ENCODE measurements at regions not wholly inside any gene's neighbourhood (a gene's known extent, or its start where the extent isn't known, plus 50 kb on each side); places are given as distances from the start of the nearest gene placed in this dataset.

DNA sequence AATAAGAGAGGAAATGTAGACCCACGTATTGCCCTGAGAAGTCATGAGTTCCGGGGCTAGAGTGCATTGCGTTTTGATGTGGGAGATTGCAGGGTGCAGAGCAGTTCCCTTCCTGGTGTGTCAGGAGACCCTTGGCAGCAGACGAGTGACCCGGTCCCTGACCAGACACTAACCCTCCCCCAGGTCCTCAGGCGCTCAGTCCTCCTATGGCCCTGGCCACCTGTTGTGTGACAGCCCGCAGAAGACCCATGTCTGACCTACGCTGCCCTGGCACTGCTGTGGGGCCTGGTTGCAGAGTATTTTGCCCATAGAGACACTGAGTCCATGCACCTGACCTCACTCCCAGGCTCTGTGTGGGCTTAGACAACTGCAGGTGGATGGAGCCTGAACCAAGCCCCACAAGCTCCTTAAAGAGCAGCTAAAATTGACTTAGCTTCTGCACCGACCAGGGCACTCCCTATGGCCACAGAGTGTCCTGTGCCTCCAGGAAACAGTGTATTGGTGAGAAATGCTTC lies 833.8 kb downstream of the TBC1D22A start:
- intact Hi-C loops (cut with DNase I): no loop called here
- no peak for DNase-seq
- no peak for ATAC-seq (ENCODE audit: poor library complexity)

DNA sequence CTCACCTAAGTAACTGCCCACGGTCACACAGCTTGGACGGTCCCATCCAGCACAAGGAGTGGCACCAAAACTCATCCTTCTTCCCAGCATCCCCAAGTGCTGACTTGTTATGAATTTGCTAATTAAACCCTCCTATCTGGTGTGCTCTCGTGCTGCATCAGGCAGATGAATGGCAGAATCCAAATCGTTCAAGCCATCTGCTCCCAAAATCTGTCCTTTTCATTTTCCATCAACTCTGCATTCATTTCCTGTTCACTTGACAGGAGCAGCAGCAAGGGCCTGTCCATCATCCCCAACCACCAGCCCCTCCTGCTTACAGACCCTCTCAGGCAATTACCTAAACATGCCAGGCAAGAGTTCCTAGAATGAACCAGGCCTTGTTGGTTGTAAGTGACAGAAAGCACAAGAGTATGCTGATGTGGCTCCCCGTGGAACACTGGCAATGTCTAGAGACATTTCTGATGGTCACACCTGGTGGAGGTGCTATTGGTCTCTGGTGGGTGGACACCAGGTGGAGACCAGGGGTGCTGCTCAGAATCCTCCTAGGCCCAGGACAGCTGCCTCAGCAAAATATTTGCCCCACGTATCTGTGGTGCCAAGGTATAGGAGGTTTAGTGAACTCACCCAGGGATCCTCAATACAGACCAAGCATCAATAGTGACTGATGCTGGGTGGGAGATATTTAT lies 832.5 kb downstream of the TBC1D22A start:
- DNase-seq (no peak), ATAC-seq (ENCODE audit: poor library complexity) (no peak)
- intact Hi-C loops (cut with DNase I): no loop called here

DNA sequence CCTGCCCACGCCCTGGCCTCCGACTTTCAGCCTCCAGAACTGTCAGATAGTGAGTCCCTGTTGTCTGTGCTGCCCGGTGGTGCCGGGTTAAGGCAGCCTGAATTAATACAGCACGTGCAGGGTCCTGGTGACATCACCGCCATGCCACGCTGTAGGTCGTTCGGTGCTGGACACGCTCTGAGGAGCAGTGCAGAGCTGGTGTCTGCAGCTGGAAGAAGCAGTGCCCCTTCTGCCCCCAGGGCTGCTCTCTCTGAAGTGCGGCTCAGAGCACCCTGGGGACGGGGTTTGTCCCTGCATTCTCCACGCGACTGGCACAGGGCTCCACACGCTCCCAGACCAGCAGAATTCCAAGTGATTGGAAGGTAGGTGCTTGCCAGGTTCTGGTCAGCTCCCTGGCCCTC lies 831.5 kb downstream of the TBC1D22A start:
- intact Hi-C loops (cut with DNase I): no loop called here
- DNase-seq: no peak
- no peak for ATAC-seq (ENCODE audit: poor library complexity)

DNA sequence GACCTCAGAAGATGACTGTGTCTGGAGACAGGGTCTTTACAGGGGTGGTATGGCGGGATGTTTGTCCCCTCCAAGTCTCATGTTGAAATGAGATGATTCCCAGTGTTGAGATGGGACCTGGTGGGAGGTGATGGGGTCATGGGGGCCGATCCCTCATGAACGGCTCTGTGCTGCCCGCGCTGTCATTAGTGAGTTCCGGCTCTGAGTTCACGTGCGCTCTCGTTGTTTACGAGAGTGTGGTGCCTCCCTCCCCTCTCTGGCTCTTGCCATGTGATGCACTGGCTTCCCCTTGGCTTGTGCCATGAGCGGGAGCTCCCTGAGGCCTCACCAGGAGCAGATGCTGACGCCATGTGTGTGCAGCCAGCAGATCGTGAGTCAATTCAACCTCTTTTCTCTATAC lies 830.8 kb downstream of the TBC1D22A start:
- no peak for ATAC-seq (ENCODE audit: poor library complexity)
- intact Hi-C loops (cut with DNase I): no loop called here
- no peak for DNase-seq

DNA sequence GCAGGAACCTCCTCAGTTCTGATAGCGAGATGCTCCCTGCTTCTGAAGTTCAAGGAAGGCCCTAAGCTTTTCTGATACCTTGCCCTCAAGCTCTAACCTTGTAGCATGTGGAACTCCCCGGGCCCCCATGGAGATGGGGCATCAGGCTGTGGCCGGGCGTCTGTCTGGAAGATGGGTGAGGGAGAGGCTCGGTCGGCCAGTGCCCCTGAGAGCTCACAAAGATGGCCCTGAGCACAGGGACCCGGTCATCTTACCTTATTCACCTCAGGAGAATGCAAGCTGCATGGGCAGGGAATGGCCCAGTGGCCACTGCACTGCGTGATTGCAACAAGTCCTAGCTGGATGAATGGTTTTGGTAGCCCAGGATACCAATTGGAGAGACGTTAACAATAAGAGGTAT lies 830.3 kb downstream of the TBC1D22A start:
- ATAC-seq (ENCODE audit: poor library complexity): no peak
- intact Hi-C loops (cut with DNase I): no loop called here
- no peak for DNase-seq

DNA sequence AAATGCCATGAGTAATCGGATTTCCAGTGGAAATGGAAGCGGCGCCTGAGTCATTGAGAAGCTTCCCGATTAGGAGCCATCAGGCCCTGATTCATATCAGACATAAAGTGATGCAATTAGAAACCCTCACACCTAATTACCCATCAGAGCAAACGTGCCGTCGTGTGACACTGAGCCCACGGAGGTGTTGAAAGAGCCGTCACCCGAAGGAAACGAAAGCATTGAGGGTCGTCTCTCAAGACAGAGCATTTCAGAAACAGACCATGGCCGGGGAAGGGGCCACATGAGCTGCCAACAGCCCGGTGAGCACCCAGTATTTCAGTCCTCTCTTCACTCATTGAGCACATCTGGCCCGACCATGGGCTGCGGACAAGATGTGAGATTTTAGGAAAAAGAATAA lies 829.3 kb downstream of the TBC1D22A start:
- DNase-seq (no peak), ATAC-seq (ENCODE audit: poor library complexity) (no peak)
- intact Hi-C loops (cut with DNase I): no loop called here

DNA sequence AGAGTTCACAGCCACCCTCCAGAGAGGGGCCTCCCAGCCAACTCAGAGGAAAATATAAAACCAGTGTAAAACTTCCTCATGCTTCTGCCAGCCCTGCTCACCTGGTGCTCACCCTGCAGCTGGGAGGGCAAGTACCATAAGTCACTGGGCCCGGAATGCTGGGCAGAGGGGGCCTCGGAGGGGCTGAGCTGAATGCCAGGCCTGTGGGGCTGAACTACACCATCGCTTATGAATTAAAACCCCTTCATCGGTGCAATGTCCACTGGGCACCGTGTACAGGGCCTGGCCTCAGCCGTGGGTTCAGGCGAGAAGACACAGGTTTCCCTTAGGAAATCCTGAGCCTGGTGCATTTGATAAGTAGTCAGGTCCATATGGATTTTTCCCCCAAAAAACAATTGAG lies 828.6 kb downstream of the TBC1D22A start:
- DNase-seq: no peak
- ATAC-seq (ENCODE audit: poor library complexity): no peak
- intact Hi-C loops (cut with DNase I): no loop called here

DNA sequence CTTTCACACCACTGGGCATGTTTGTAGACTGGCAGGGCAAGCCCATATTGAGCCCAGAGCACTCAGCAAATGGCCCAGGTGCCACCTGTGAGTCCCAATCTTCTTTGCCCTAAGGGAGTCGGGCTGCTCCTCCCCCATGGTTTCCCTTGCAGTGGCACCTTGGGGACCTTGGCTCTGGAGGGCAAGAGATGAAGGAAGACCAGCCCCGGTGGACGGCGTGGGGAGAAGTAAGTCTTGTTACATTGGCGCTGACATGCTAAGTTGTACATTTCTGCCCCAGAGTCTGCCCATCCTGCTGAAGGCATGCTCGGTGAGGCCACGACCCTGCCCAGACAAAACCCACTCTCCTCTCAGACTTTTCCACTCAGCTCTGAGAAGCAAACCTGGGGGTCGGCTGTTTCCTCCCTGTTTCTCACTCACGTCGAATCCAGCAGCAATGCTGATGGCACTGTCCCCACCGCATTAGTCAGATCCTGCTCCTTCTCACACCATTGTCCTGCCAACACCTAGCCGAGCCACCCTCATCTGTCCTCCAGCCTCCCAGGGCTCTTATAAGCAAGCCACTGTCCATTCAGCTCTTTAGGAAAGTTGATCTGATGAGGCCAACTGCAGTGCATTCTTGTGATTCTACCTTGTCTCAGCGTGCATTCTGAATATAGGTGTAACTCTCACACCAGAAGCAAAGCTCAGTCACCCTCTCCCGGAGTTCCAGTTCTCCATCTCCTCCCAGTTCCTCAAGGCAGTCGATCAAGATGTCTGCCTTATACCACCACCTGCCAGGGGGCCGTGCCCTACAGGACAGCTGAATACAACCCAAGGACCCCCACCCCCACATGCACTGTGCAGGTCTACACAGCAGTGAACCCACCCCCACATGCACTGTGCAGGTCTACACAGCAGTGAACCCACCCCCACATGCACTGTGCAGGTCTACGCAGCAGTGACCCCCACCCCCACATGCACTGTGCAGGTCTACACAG lies 827.1 kb downstream of the TBC1D22A start:
- intact Hi-C loops (cut with DNase I): no loop called here
- no peak for DNase-seq

DNA sequence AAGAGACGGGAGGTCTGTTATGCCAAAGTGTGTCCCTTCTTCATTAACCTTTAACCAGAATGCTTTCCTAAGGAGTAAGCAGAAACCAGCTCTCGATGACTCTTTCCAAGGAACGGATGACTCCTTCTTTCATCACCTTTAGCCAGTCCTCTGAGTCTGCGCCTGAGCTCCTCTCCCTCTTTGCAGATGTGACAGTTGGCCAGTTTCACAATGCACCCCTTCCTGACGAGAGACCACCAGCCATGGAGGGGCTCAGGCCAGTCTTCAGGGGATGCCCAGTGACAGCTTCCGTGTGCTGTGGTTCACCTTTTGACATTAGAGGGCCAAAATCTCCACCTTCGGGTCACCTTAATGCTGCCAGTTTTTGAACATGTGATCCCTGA lies 826.1 kb downstream of the TBC1D22A start:
- intact Hi-C loops (cut with DNase I): no loop called here
- no peak for ATAC-seq (ENCODE audit: poor library complexity)
- DNase-seq: no peak

More for the DNA sequence above, 827.1 kb downstream of the TBC1D22A start:
- ATAC-seq (ENCODE audit: poor library complexity): no peak

DNA sequence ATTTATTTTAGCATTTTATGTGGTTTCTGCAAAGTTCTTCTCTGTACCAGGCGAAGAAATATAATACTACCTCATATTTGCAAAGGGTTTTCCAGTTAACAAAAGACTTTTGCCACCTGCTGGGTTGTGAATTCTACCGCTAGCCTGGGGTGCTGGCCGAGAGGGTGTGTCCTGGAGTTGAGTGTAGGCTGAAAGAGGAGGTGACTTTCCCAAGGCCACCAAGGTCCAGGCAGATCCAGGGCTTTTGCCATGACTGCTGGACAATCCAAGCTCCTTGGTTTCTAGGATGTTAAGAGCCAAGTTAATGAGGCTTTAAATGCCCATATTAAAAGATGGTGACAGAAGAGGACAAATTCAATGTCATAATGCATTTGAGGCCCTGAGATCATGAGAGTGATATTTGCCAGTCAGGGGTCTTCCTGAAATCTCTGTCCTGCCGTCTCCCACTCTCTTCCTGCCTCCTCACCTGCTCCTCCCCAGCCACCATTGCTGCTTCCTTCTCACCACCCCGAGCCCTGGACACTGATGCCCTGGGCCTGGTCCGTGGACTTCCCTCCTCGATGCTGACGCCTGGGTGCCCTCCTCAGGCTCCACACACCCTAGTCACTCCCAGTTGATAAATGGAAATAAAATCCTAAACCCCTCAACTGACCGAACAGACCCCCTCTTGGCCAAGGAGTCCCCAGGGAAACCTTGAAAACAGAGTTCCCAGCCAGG lies 825.6 kb downstream of the TBC1D22A start:
- intact Hi-C loops (cut with DNase I): no loop called here
- DNase-seq: no peak
- ATAC-seq (ENCODE audit: poor library complexity): no peak

DNA sequence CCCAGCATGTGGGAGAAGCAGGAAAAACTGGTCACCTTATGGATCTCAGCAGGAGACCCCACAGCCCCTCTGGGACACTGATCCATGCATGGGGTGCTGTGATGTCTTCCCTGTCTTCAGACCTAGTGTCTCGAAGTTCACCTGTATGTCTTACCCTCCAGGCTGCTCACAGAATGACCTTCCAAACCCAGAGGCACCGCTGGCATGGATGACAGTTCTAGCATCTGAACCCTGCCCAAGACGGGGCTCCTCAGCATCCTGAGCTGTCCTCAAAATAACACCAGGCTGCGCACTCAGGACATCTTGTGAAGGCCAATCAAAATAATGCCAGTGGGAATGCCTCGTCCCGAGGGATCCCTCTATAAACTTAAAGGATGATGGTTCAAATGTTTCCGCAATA lies 824.9 kb downstream of the TBC1D22A start:
- intact Hi-C loops (cut with DNase I): no loop called here
- DNase-seq: no peak
- ATAC-seq (ENCODE audit: poor library complexity): no peak

DNA sequence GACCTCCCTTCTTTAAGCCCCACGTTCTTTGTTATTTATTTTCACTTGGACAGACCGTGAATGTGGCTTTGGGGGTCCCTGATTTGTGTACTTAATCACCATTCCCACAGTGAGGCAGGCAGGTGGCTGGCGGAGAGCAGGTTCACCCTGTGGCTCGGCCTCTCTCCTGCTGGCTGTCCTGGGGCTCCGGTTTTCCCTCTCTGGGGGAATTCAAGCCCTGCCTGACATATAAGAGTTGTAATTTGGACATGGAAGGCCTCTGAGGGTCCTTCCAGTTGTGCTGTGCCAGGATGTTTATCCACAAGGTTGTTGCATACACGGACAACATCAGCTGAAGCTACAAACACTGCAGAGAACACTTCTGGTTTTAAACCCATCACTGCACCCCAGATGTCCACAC lies 824.5 kb downstream of the TBC1D22A start:
- DNase-seq (no peak), ATAC-seq (ENCODE audit: poor library complexity) (no peak)
- intact Hi-C loops (cut with DNase I): no loop called here

DNA sequence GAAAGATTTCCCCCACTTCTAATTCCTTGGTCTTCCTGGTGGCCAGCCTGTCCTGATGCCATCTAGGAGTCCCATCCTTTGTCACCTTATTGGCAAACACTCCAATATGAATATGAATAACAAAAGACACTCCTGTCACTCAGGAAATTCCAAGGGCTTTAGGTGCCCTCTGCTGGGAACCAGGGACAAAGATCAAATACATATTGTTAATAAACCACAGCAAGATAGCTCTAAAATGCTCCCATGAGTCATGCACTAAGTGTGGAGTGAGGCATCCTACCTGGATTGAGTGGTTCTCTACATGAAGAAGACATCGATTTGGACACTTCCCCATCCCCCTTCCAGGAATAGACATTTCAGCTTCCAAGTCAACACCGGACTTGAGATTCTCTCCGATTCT lies 823.6 kb downstream of the TBC1D22A start:
- intact Hi-C loops (cut with DNase I): no loop called here
- DNase-seq (no peak), ATAC-seq (ENCODE audit: poor library complexity) (no peak)

DNA sequence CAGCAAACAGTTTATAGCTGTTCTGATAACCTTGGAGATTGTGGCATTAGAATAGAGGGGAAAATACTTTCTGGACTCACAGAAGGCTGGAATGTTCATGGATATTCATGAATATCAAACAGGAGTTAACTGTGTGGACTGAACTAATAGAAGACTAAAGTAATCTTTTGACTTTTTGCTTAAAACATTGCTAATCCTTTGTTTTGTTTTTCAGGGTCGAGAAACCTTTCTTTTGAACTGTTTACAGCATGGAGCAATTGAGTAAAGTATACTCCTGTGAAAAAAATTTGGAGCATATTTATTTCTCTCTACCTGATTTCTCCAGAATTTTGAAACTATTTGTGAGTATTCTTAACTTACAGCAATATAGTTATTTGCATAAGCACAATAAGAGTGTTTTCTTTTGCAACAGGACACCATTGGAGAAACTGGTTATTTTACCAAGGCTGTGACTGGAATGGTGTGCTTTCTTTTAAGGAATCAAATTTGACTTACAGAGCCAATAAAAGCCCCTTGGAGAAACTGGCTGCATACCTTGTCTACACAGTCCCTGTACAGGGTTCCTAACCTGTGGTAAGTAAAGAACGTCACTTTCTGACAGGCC lies 821.6 kb downstream of the TBC1D22A start:
- intact Hi-C loops (cut with DNase I): no loop called here
- DNase-seq (no peak), ATAC-seq (ENCODE audit: poor library complexity) (no peak)

DNA sequence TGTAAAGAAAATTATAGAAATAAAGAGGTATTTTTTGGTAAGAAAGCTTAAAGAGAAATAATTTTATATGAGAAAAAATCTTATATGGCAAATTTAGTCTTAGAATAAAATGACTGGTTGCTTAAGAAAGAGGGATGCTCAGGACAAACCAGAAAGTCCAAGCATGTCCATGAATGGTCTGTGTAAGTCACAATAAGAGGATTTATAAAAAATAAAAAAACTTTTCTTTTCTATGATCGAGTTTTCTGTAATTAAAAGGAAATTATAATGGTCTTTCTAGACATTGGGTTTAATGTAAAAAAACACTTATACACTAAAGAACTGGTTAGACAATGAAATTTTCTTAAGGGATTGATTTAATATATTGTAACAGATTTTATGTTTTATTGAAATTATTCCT lies 819.6 kb downstream of the TBC1D22A start:
- DNase-seq (no peak), ATAC-seq (ENCODE audit: poor library complexity) (no peak)
- intact Hi-C loops (cut with DNase I): no loop called here

DNA sequence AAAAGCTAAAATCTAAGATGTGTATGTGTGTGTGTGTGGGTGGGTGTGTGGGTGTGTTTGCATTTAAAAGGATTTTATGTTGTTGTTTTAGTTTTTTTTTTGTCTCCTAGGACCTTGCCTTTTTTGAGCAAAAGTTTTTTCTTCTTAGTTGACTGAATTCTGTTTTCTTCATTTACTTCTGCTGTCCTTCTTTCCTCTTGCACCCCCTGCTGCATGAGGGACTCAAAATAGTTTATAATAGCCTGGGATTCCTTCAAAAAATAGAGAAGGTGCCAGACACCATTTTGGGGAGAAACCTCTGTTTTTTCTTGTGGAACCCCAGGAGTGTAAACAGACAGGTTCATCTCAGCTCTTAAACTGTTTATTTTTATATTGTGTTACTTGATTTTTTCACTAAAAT lies 817.7 kb downstream of the TBC1D22A start:
- intact Hi-C loops (cut with DNase I): no loop called here
- ATAC-seq (ENCODE audit: poor library complexity) (no peak), DNase-seq (no peak)

DNA sequence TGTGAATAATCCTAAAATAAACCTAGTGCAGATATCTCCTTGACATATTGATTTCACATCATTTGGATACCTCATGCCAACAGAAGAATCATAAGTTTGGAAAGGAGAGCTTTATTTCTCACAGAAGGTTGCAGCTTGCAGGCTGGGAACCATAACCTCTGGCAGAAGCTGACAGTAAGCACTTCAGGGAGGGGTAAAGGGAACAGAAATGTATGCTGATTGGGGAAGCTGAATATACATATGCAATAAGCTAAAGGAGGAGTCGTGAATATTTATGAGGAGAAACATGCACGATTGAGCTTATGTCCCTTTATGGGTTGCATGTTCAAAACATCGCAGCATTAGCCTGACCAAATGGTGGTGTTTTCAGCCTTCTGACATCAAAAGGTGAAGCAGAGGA lies 814.5 kb downstream of the TBC1D22A start:
- intact Hi-C loops (cut with DNase I): no loop called here
- DNase-seq (no peak), ATAC-seq (ENCODE audit: poor library complexity) (no peak)

DNA sequence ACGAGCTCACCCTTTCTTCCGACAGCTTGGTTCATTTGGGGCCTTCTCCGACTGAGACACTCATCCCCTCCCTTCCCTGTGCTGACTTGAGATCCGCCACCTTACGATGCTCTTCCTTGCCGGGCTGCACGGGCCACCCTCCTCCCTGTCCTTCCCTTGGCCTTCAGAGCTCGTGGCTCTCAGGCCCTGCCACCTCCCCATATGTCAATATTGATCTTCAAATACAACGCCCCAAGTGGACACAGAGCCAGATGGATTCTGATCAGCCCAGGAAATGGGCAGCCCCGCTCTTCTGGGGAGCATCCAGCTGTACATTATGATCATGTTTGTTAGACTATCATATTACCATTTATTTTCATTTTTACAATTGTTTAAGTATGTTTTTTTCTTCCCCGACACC lies 812.8 kb downstream of the TBC1D22A start:
- intact Hi-C loops (cut with DNase I): no loop called here
- ATAC-seq (ENCODE audit: poor library complexity): no peak
- no peak for DNase-seq

DNA sequence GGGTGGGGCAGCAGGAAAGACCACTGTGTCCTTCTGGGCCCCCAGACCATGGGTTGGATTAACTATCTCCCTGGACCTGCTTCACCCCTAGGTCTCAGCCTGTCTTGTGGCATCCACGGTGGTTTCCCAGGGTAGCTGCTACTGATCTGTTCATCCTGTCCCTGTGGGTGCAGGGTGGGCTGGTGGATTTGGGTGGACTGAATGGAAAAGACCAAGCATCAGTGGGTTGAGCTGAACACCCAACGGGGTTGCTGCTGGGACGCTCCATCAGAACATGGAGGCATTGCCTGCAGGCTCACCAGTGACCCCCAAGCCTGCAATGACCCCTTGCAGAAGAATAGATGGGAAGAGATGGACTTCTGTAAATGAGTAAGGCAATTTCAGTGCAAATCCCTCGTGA lies 812.1 kb downstream of the TBC1D22A start:
- ATAC-seq (ENCODE audit: poor library complexity) (no peak), DNase-seq (no peak)
- intact Hi-C loops (cut with DNase I): no loop called here
